ENCODE measurements at regions not wholly inside any gene's neighbourhood (a gene's known extent, or its start where the extent isn't known, plus 50 kb on each side); places are given as distances from the start of the nearest gene placed in this dataset.

DNA sequence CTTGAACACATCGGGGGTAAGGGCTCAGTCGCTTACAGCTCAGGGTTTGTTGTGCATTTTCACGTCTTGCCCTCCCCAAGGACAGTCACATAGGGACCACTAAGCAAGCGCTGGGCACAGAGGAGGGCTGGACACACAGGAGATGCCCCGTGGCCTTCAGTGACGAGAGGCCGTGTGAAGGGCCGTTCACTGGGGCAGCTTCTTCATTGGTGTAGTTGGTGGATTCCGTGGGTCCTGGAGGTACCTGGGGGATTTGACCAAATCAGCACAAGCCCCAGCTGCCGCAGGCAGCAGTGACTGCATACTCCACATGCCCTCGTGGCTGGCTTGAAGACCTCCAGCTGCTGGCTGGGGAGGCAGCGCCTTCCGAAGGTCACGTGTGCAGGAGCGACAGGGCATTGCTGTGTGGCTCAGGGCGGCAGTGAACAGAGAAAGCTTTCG, 100.8 kb upstream of the C1orf174 start:
- no peaks in the 10 kb centered on the region for H3K9me3 ChIP-seq (ENCODE audit: low read depth, low read length)
- H3K79me2 ChIP-seq (ENCODE audit: insufficient read depth, low read length), result no peaks in the 10 kb centered on the region
- no peak overlapping the region for H2AFZ ChIP-seq (ENCODE audit: low read length)
- H3K4me2 ChIP-seq (ENCODE audit: insufficient read depth, low read length), result no peak overlapping the region
- H3K27ac ChIP-seq (ENCODE audit: low read depth, low read length), result no peak overlapping the region
- DNase-seq (ENCODE audit: insufficient read length, low spot score, missing footprints), result no peak
- no peak overlapping the region for H3K4me3 ChIP-seq (ENCODE audit: insufficient read depth, low read length)
- no peaks in the 10 kb centered on the region for H3K4me1 ChIP-seq (ENCODE audit: insufficient read depth, low read length)
- no peaks in the 10 kb centered on the region for H3K36me3 ChIP-seq (ENCODE audit: insufficient read depth, low read length)
- TF ChIP-seq, protein P1, sequence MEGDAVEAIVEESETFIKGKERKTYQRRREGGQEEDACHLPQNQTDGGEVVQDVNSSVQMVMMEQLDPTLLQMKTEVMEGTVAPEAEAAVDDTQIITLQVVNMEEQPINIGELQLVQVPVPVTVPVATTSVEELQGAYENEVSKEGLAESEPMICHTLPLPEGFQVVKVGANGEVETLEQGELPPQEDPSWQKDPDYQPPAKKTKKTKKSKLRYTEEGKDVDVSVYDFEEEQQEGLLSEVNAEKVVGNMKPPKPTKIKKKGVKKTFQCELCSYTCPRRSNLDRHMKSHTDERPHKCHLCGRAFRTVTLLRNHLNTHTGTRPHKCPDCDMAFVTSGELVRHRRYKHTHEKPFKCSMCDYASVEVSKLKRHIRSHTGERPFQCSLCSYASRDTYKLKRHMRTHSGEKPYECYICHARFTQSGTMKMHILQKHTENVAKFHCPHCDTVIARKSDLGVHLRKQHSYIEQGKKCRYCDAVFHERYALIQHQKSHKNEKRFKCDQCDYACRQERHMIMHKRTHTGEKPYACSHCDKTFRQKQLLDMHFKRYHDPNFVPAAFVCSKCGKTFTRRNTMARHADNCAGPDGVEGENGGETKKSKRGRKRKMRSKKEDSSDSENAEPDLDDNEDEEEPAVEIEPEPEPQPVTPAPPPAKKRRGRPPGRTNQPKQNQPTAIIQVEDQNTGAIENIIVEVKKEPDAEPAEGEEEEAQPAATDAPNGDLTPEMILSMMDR (IDR thresholded peaks at IDR 0.05; ENCODE audit: extremely low read depth, low read depth, low read length), result no peak
- no peaks in the 10 kb centered on the region for H4K20me1 ChIP-seq (ENCODE audit: insufficient read depth, low read length)
- H3K27me3 ChIP-seq (ENCODE audit: insufficient read depth, low read length), result no peaks in the 10 kb centered on the region

DNA sequence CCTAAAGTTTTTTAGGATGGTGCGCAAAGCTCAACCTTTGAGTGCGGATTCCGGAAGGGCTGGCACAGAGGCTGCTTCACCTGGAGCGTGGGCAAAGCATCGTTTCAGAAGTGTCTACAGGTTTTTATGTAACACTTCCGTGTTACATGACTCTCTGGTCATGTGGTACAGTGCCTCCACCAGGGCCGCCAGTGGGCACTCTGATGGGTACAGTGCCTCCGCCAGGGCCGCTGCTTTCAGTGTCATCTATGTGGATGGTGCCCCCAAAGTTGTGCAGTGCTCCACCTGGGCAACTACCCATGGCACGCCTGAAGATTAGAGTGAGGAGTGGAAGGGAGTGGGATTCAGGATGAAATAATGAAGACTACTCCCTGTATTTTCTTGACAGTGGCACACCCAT, 101.4 kb upstream of the C1orf174 start:
- H3K27me3 ChIP-seq (ENCODE audit: insufficient read depth, low read length), result no peaks in the 10 kb centered on the region
- H3K9me3 ChIP-seq (ENCODE audit: low read depth, low read length), result no peaks in the 10 kb centered on the region
- H3K27ac ChIP-seq (ENCODE audit: low read depth, low read length), result no peak overlapping the region
- no peaks in the 10 kb centered on the region for H4K20me1 ChIP-seq (ENCODE audit: insufficient read depth, low read length)
- no peaks in the 10 kb centered on the region for H3K36me3 ChIP-seq (ENCODE audit: insufficient read depth, low read length)
- H2AFZ ChIP-seq (ENCODE audit: low read length), result no peak overlapping the region
- DNase-seq (ENCODE audit: insufficient read length, low spot score, missing footprints), result no peak
- no peaks in the 10 kb centered on the region for H3K4me1 ChIP-seq (ENCODE audit: insufficient read depth, low read length)
- H3K4me2 ChIP-seq (ENCODE audit: insufficient read depth, low read length), result no peak overlapping the region
- TF ChIP-seq, protein P1 (IDR thresholded peaks at IDR 0.05; ENCODE audit: extremely low read depth, low read depth, low read length), result no peak
- no peaks in the 10 kb centered on the region for H3K79me2 ChIP-seq (ENCODE audit: insufficient read depth, low read length)
- H3K4me3 ChIP-seq (ENCODE audit: insufficient read depth, low read length), result no peak overlapping the region

DNA sequence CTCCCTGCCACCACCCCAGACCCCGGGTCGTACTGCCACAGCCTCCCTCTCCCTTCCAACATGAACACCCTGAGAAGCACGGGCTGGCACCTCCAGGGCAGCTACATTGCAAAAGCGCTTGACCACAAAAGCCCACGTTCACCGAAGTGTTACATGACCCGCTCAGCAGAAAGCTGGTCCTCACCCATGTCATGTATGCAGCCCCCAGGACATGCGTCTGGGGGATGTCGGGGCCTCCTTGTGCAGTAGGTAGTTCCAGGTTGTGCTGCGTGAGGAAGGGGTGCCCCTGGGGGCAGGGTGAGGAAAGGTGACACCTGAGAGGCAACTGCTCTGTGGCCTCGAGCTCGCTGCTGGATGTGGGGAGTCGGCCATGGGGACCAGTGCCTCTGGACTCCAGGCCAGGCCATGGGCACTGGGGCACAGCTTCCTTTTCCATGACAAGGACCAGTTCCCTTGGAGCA, 102.0 kb upstream of the C1orf174 start:
- Histone ChIP-seq H3K9me3 (ENCODE audit: low read depth, low read length) (no peaks in the 10 kb centered on the region), H3K27ac (ENCODE audit: low read depth, low read length) (no peak overlapping the region), H2AFZ (ENCODE audit: low read length) (no peak overlapping the region), H3K36me3 (ENCODE audit: insufficient read depth, low read length) (no peaks in the 10 kb centered on the region), H3K27me3 (ENCODE audit: insufficient read depth, low read length) (no peaks in the 10 kb centered on the region), H3K79me2 (ENCODE audit: insufficient read depth, low read length) (no peaks in the 10 kb centered on the region), H3K4me3 (ENCODE audit: insufficient read depth, low read length) (no peak overlapping the region), H4K20me1 (ENCODE audit: insufficient read depth, low read length) (no peaks in the 10 kb centered on the region), H3K4me1 (ENCODE audit: insufficient read depth, low read length) (no peaks in the 10 kb centered on the region), H3K4me2 (ENCODE audit: insufficient read depth, low read length) (no peak overlapping the region)
- TF ChIP-seq, protein P1 (IDR thresholded peaks at IDR 0.05; ENCODE audit: extremely low read depth, low read depth, low read length), result no peak
- peak; percentile 83 for DNase-seq (ENCODE audit: insufficient read length, low spot score, missing footprints)

DNA sequence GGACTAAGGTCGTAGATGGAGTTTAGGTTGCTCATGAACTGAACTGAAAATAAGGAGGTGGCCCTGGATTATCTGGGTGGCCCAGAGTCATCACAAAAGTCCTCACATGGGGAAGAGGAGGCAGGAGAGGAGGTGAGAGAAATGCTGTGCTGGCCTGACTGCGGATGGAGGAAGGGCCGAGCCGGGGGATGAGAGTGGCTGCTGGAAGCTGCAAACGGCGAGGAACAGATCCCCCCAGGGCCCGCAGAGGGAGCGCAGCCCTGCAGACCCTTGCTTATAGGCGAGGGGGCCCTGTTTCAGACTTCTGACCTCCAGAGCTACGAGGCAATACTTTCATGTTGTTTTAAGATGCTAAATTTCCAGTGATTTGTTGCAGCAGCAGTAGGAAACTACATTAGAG, 102.7 kb upstream of the C1orf174 start:
- H3K27ac ChIP-seq (ENCODE audit: low read depth, low read length), result no peak overlapping the region
- no peak overlapping the region for H3K4me3 ChIP-seq (ENCODE audit: insufficient read depth, low read length)
- H3K79me2 ChIP-seq (ENCODE audit: insufficient read depth, low read length), result no peaks in the 10 kb centered on the region
- H3K9me3 ChIP-seq (ENCODE audit: low read depth, low read length), result no peaks in the 10 kb centered on the region
- no peaks in the 10 kb centered on the region for H3K36me3 ChIP-seq (ENCODE audit: insufficient read depth, low read length)
- H3K4me2 ChIP-seq (ENCODE audit: insufficient read depth, low read length), result no peak overlapping the region
- TF ChIP-seq, protein P1 (IDR thresholded peaks at IDR 0.05; ENCODE audit: extremely low read depth, low read depth, low read length), result no peak
- DNase-seq (ENCODE audit: insufficient read length, low spot score, missing footprints), result peak; percentile 62
- no peaks in the 10 kb centered on the region for H3K27me3 ChIP-seq (ENCODE audit: insufficient read depth, low read length)
- no peaks in the 10 kb centered on the region for H3K4me1 ChIP-seq (ENCODE audit: insufficient read depth, low read length)
- no peaks in the 10 kb centered on the region for H4K20me1 ChIP-seq (ENCODE audit: insufficient read depth, low read length)
- H2AFZ ChIP-seq (ENCODE audit: low read length), result no peak overlapping the region

Measured in osteoblast (primary cell).